Thymus (tissue), 11 donors: ENCODE measurements at regions not wholly inside any gene's neighbourhood (a gene's known extent, or its start where the extent isn't known, plus 50 kb on each side); places are given as distances from the start of the nearest gene placed in this dataset.

Source experiments
- DNase-seq, 9 donors: peaks; one replicate each; pipeline ENCODE4 v3.0.0-alpha.2; 2013; ENCODE audit warnings: low spot score in 9 of 9, low read depth in 6 of 9, missing footprints in 1 of 9
- H3K27ac ChIP-seq, 2 donors: one replicate each; pipeline ENCODE4 v1.5.1; 2013; ENCODE audit warnings: control low read depth in 1 of 2, low read depth in 1 of 2, low read length in 1 of 2, mild to moderate bottlenecking in 1 of 2, moderate library complexity in 1 of 2
- H3K27me3 ChIP-seq, 2 donors: one replicate each; pipeline ENCODE4 v1.5.1; 2013; ENCODE audit warnings: low read length in 1 of 2; ENCODE audit not compliant: control insufficient read depth in 2 of 2, insufficient read depth in 1 of 2
- H3K36me3 ChIP-seq, 2 donors: one replicate each; pipeline ENCODE4 v1.5.1; 2013; ENCODE audit warnings: low read length in 1 of 2, mild to moderate bottlenecking in 1 of 2, moderate library complexity in 1 of 2; ENCODE audit not compliant: control insufficient read depth in 2 of 2, insufficient read depth in 2 of 2
- H3K4me1 ChIP-seq, 2 donors: one replicate each; pipeline ENCODE4 v1.5.1; 2013; ENCODE audit warnings: low read length in 2 of 2; ENCODE audit not compliant: control insufficient read depth in 2 of 2, insufficient read depth in 2 of 2
- H3K4me3 ChIP-seq, 2 donors: one replicate each; pipeline ENCODE4 v1.5.1; 2013; ENCODE audit warnings: low read length in 2 of 2, control low read depth in 1 of 2, mild to moderate bottlenecking in 1 of 2
- H3K9me3 ChIP-seq, 2 donors: one replicate each; pipeline ENCODE4 v1.5.1; 2013; ENCODE audit warnings: low read length in 1 of 2, mild to moderate bottlenecking in 1 of 2; ENCODE audit not compliant: control insufficient read depth in 2 of 2, insufficient read depth in 1 of 2
- WGBS: extraction: QIAGEN DNeasy Blood & Tissue Kit; methylation state at CpG from one replicate; pipeline ENCODE4 v1.1.7; 2013; 5-methylcytosine and 5-hydroxymethylcytosine counted together
- donor health status: healthy.

- no peaks in the 10 kb centered on the region for H3K9me3 ChIP-seq
- H3K4me3 ChIP-seq: no peak overlapping the region
- no peak overlapping the region for H3K27ac ChIP-seq
- no peaks in the 10 kb centered on the region for H3K27me3 ChIP-seq
- 93% methylated on average over 16 of the region's 16 CpGs for WGBS
- H3K4me1 ChIP-seq: peaks cover 0 to 2% of the 10 kb centered on the region in 2 donors
- no peaks in the 10 kb centered on the region for H3K36me3 ChIP-seq
- DNase-seq: no peak
These were observed 110.6 kb downstream of the OAT start for GRCh38 chr10:124308056-124308645.

- no peaks in the 10 kb centered on the region for H3K27me3 ChIP-seq
- no peaks in the 10 kb centered on the region for H3K36me3 ChIP-seq
- no peak for DNase-seq
- peaks cover 0 to 2% of the 10 kb centered on the region in 2 donors for H3K4me1 ChIP-seq
- 93% methylated on average over 17 of the region's 17 CpGs for WGBS
- no peak overlapping the region for H3K4me3 ChIP-seq
- H3K27ac ChIP-seq: no peak overlapping the region
- no peaks in the 10 kb centered on the region for H3K9me3 ChIP-seq
These were observed 111.1 kb downstream of the OAT start for GRCh38 chr10:124307591-124307990.

- WGBS: 76% methylated on average over 4 of the region's 4 CpGs
- peaks cover 0 to 2% of the 10 kb centered on the region in 2 donors for H3K4me1 ChIP-seq
- H3K27ac ChIP-seq: no peak overlapping the region
- no peaks in the 10 kb centered on the region for H3K27me3 ChIP-seq
- H3K9me3 ChIP-seq: peaks cover 0 to under 1% of the 10 kb centered on the region in 2 donors
- DNase-seq: peak in 1 of 9 donors; percentile 22
- no peaks in the 10 kb centered on the region for H3K36me3 ChIP-seq
- no peak overlapping the region for H3K4me3 ChIP-seq
These were observed 111.8 kb downstream of the OAT start for GRCh38 chr10:124306922-124307371.

- H3K4me1 ChIP-seq: peaks cover 0 to 2% of the 10 kb centered on the region in 2 donors
- no peak overlapping the region for H3K27ac ChIP-seq
- 49% methylated on average over 1 of the region's 1 CpG for WGBS
- peaks cover 0 to 4% of the 10 kb centered on the region in 2 donors for H3K9me3 ChIP-seq
- no peaks in the 10 kb centered on the region for H3K36me3 ChIP-seq
- no peaks in the 10 kb centered on the region for H3K27me3 ChIP-seq
- DNase-seq: no peak
- H3K4me3 ChIP-seq: no peak overlapping the region
These were observed 112.2 kb downstream of the OAT start for GRCh38 chr10:124306520-124306919.

- 87% methylated on average over 1 of the region's 1 CpG for WGBS
- no peak for DNase-seq
- H3K27me3 ChIP-seq: no peaks in the 10 kb centered on the region
- H3K9me3 ChIP-seq: peaks cover 0 to 10% of the 10 kb centered on the region in 2 donors
- peaks cover 0 to 2% of the 10 kb centered on the region in 2 donors for H3K4me1 ChIP-seq
- no peak overlapping the region for H3K4me3 ChIP-seq
- H3K36me3 ChIP-seq: no peaks in the 10 kb centered on the region
- H3K27ac ChIP-seq: no peak overlapping the region
These were observed 112.7 kb downstream of the OAT start for GRCh38 chr10:124305984-124306383.

- Histone ChIP-seq H3K27me3 (no peaks in the 10 kb centered on the region), H3K4me3 (no peak overlapping the region), H3K4me1 (peaks cover 0 to 2% of the 10 kb centered on the region in 2 donors), H3K36me3 (no peaks in the 10 kb centered on the region), H3K9me3 (peaks cover 0 to 18% of the 10 kb centered on the region in 2 donors), H3K27ac (no peak overlapping the region)
- 96% methylated on average over 3 of the region's 3 CpGs for WGBS
- DNase-seq: no peak
These were observed 113.6 kb downstream of the OAT start for GRCh38 chr10:124305131-124305530.

GRCh38 chr10:124303662-124304418 lies 114.9 kb downstream of the OAT start:
- no peak for DNase-seq
- H3K27me3 ChIP-seq: no peaks in the 10 kb centered on the region
- no peak overlapping the region for H3K4me3 ChIP-seq
- no peak overlapping the region for H3K27ac ChIP-seq
- WGBS: 98% methylated on average over 6 of the region's 6 CpGs
- H3K9me3 ChIP-seq: peaks cover 0 to 23% of the 10 kb centered on the region in 2 donors
- no peaks in the 10 kb centered on the region for H3K36me3 ChIP-seq
- H3K4me1 ChIP-seq: peaks cover 0 to 2% of the 10 kb centered on the region in 2 donors

- DNase-seq: no peak
- 94% methylated on average over 8 of the region's 8 CpGs for WGBS
- Histone ChIP-seq H3K9me3 (peaks cover 0 to 23% of the 10 kb centered on the region in 2 donors), H3K4me3 (no peak overlapping the region), H3K4me1 (peaks cover 0 to 2% of the 10 kb centered on the region in 2 donors), H3K27ac (no peak overlapping the region), H3K36me3 (no peaks in the 10 kb centered on the region), H3K27me3 (no peaks in the 10 kb centered on the region)
These were observed 115.7 kb downstream of the OAT start for GRCh38 chr10:124302951-124303505.

- Histone ChIP-seq H3K9me3 (peaks cover 0 to 23% of the 10 kb centered on the region in 2 donors), H3K27ac (no peak overlapping the region), H3K27me3 (no peaks in the 10 kb centered on the region), H3K36me3 (no peaks in the 10 kb centered on the region), H3K4me3 (no peak overlapping the region), H3K4me1 (no peaks in the 10 kb centered on the region)
- DNase-seq: no peak
- WGBS: 94% methylated on average over 9 of the region's 9 CpGs
These were observed 117.0 kb downstream of the OAT start for GRCh38 chr10:124301736-124302135.
